ENCODE measurements at regions not wholly inside any gene's neighbourhood (a gene's known extent, or its start where the extent isn't known, plus 50 kb on each side); places are given as distances from the start of the nearest gene placed in this dataset.

DNA sequence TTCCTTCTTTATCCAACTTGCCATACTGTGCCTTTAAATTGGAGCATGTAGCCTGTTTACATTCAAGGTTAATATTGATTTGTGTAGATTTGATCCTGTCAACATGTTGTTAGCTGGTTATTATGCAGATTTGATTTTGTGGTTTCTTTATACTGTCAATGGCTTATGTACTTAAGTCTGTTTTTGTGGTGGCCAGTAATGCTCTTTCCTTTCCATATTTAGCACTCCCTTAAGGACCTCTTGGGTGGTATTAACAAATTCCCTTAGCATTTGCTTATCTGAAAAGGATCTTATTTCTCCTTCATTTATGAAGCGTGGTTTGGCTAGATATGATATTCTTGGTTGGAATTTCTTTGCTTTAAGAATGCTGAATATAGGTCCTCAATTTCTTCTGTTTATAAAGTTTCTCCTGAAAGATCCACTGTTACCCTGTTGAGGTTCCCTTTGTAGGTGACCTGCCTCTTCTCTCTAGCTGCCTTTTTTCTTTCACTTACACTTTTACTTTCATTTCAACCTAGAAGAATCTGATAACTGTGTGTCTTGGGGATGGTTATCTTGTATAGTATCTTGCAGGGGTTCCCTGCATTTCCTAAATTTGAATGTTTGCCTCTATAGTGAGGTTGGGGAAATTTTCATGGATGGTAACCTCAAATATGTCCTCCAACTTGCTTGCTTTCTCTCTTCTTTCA, 86.9 kb upstream of the NEGR1 start:
- peaks cover 7% of the 10 kb centered on the region for H3K4me1 Mint-ChIP-seq
- TF ChIP-seq, protein P1, sequence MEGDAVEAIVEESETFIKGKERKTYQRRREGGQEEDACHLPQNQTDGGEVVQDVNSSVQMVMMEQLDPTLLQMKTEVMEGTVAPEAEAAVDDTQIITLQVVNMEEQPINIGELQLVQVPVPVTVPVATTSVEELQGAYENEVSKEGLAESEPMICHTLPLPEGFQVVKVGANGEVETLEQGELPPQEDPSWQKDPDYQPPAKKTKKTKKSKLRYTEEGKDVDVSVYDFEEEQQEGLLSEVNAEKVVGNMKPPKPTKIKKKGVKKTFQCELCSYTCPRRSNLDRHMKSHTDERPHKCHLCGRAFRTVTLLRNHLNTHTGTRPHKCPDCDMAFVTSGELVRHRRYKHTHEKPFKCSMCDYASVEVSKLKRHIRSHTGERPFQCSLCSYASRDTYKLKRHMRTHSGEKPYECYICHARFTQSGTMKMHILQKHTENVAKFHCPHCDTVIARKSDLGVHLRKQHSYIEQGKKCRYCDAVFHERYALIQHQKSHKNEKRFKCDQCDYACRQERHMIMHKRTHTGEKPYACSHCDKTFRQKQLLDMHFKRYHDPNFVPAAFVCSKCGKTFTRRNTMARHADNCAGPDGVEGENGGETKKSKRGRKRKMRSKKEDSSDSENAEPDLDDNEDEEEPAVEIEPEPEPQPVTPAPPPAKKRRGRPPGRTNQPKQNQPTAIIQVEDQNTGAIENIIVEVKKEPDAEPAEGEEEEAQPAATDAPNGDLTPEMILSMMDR (conservative IDR thresholded peaks at IDR 0.05), result no peak
- H3K4me3 Mint-ChIP-seq, result no peak overlapping the region

DNA sequence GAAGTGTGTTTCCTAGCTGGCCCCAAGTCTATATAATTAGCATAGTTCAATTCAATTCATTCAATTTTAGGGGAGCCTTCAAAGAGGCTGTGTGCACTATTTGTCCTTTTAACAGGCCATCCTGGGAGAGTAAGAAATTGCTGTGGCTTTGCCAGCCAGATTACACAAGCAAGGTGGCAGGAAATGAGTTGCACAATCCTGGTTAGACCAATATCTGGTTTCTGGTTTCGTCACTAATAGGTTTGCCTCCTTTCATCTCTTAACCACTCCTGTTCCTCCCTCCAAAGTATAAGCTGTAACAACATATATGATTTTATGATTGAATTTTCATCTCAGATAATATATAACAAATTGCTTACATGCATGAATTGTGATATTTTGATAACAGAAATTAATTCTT, 84.1 kb upstream of the NEGR1 start:
- TF ChIP-seq, protein P1 (conservative IDR thresholded peaks at IDR 0.05), result no peak
- H3K9me3 Mint-ChIP-seq, result no peaks in the 10 kb centered on the region
- H3K4me3 Mint-ChIP-seq, result no peak overlapping the region
- no peaks in the 10 kb centered on the region for H3K36me3 Mint-ChIP-seq (ENCODE audit: low read depth)
- no peak overlapping the region for H3K27ac Mint-ChIP-seq (ENCODE audit: unreplicated experiment)
- peaks cover under 1% of the 10 kb centered on the region for H3K4me1 Mint-ChIP-seq
- DNase-seq (ENCODE audit: low read depth, low spot score), result no peak
- H3K27me3 Mint-ChIP-seq (ENCODE audit: low read depth), result peaks cover 17% of the 10 kb centered on the region

More for the DNA sequence above, 86.9 kb upstream of the NEGR1 start:
- H3K9me3 Mint-ChIP-seq, result no peaks in the 10 kb centered on the region
- no peaks in the 10 kb centered on the region for H3K36me3 Mint-ChIP-seq (ENCODE audit: low read depth)
- no peak for DNase-seq (ENCODE audit: low read depth, low spot score)
- H3K27me3 Mint-ChIP-seq (ENCODE audit: low read depth), result peaks cover 11% of the 10 kb centered on the region
- no peak overlapping the region for H3K27ac Mint-ChIP-seq (ENCODE audit: unreplicated experiment)

DNA sequence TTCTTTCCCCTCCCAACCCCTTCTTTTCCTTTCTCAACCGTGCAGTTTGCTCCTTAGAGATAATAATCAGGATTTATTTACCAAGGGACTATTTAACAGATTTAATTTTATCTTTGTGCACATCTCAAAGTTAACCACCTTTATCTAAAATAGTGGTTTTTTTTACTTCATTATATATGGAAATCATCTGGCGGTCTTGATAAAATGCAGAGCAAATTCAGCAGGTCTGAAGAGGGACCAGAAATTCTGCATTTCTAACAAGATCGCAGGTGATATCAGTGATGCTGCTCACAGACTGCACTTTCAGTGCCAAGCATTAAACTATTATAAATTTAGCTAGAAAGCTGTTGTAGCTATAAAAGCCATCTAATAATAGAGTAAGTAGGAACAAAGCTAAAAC, 83.4 kb upstream of the NEGR1 start:
- DNase-seq (ENCODE audit: low read depth, low spot score), result no peak
- TF ChIP-seq, protein P1 (conservative IDR thresholded peaks at IDR 0.05), result no peak
- H3K36me3 Mint-ChIP-seq (ENCODE audit: low read depth), result no peaks in the 10 kb centered on the region

DNA sequence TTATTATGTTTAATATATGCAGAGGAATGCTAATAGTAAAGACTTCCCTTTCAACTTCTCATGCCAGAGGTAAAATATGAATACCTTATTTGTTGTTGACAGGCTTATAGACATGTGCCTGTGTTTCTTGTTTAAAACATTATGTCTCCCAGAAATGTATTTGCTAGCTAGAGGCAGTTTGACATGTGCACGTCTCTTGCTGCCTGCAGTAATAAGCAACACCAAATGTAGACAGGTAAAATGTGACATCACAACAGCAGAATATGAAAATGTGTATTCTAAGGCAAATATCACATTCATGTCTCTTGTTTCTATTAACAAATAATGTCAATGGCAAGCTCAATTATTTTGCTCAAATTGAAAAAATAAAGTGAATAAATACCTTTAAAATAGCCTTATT, 80.2 kb upstream of the NEGR1 start:
- Mint-ChIP-seq H3K36me3 (ENCODE audit: low read depth) (no peaks in the 10 kb centered on the region), H3K4me3 (no peak overlapping the region), H3K9me3 (no peaks in the 10 kb centered on the region), H3K27me3 (ENCODE audit: low read depth) (peaks cover 19% of the 10 kb centered on the region), H3K27ac (ENCODE audit: unreplicated experiment) (no peak overlapping the region), H3K4me1 (no peaks in the 10 kb centered on the region)
- TF ChIP-seq, protein P1 (conservative IDR thresholded peaks at IDR 0.05), result no peak
- no peak for DNase-seq (ENCODE audit: low read depth, low spot score)

More for the DNA sequence above, 83.4 kb upstream of the NEGR1 start:
- H3K27me3 Mint-ChIP-seq (ENCODE audit: low read depth), result peaks cover 23% of the 10 kb centered on the region
- H3K27ac Mint-ChIP-seq (ENCODE audit: unreplicated experiment), result no peak overlapping the region
- H3K4me3 Mint-ChIP-seq, result no peak overlapping the region
- no peaks in the 10 kb centered on the region for H3K9me3 Mint-ChIP-seq
- no peaks in the 10 kb centered on the region for H3K4me1 Mint-ChIP-seq

DNA sequence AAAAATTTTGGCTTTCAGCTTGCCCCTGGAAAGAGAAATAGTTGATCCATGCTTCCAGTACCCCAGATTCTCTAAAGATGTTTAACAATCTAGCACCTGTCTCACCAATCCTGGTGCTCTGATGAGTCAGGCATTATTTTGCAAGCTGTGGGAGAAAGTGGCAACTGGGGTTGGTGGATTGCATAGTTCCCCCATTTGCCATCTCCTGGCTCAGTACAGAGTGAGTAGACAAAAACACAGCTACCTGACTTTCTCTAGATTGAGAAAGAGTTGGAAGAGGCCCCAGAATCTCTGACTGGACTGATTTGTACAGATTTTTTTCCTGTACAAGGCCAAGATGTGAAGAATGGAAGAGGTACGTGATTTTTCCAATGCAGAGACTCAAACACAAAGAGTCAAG, 75.1 kb upstream of the NEGR1 start:
- no peak overlapping the region for H3K4me3 Mint-ChIP-seq
- H3K27me3 Mint-ChIP-seq (ENCODE audit: low read depth), result peaks cover 21% of the 10 kb centered on the region
- no peak for DNase-seq (ENCODE audit: low read depth, low spot score)
- TF ChIP-seq, protein P1 (conservative IDR thresholded peaks at IDR 0.05), result no peak
- no peaks in the 10 kb centered on the region for H3K36me3 Mint-ChIP-seq (ENCODE audit: low read depth)
- H3K4me1 Mint-ChIP-seq, result no peaks in the 10 kb centered on the region
- H3K27ac Mint-ChIP-seq (ENCODE audit: unreplicated experiment), result no peak overlapping the region
- H3K9me3 Mint-ChIP-seq, result no peaks in the 10 kb centered on the region

Measured in neural crest cell (in vitro differentiated cells).